ENCODE measurements at regions not wholly inside any gene's neighbourhood (a gene's known extent, or its start where the extent isn't known, plus 50 kb on each side); places are given as distances from the start of the nearest gene placed in this dataset.

- TF ChIP-seq CTCF (IDR thresholded peaks at IDR 0.05) (no peak), POLR2AphosphoS5 (IDR thresholded peaks at IDR 0.05) (no peak), POLR2A (IDR thresholded peaks at IDR 0.05) (no peak)
Observed at GRCh38 chr9:81002242-81002641, 687.1 kb downstream of the TLE1 start.

Data from sigmoid colon (tissue), 4 donors.